ENCODE measurements at regions not wholly inside any gene's neighbourhood (a gene's known extent, or its start where the extent isn't known, plus 50 kb on each side); places are given as distances from the start of the nearest gene placed in this dataset.

DNA sequence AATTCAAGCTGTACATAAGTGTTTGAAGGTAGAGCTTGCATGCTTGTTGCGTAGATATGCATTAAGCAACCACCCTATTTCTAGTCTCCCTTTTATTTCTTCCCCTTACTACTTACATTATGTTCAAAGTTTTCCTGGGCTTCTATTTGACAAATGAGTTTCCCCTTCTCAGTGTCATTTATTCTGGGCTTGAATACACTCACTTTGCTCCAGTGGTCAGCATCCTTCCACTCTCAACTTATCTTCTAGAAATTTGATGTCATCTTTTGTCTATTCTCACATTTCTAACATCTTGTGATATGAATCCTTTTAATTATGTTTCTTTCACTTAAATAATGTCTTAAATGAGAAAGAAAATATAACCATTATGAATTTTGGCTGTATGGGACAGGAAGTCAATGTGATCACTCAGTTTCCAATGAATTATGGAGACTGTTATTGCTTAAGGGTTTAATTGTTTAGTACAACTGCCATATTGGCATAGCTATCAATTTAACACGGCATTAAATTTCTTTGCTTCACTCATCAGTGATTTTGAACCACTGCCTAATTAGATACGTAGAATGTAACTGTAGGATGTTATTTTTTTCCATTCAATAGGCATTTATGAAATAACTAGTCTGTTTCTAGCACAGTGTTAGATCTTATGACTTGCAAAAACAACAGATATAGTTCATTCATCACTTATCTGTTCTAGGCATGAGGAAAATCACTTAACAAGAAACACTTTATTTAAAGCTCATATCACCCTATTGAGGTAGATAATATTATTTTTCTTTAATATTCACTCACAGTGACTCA is 105.5 kb upstream of the CDH12 start:
- TF ChIP-seq POLR2A (IDR thresholded peaks at IDR 0.05): no peak
- TF ChIP-seq, protein P1, sequence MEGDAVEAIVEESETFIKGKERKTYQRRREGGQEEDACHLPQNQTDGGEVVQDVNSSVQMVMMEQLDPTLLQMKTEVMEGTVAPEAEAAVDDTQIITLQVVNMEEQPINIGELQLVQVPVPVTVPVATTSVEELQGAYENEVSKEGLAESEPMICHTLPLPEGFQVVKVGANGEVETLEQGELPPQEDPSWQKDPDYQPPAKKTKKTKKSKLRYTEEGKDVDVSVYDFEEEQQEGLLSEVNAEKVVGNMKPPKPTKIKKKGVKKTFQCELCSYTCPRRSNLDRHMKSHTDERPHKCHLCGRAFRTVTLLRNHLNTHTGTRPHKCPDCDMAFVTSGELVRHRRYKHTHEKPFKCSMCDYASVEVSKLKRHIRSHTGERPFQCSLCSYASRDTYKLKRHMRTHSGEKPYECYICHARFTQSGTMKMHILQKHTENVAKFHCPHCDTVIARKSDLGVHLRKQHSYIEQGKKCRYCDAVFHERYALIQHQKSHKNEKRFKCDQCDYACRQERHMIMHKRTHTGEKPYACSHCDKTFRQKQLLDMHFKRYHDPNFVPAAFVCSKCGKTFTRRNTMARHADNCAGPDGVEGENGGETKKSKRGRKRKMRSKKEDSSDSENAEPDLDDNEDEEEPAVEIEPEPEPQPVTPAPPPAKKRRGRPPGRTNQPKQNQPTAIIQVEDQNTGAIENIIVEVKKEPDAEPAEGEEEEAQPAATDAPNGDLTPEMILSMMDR (IDR thresholded peaks at IDR 0.05): no peak

All from thyroid gland (tissue), 4 donors.